CD4-positive, alpha-beta T cell treated with Interleukin-12 subunit alpha and Interleukin-12 subunit beta, for 1 hour (primary cell): ENCODE measurements at regions not wholly inside any gene's neighbourhood (a gene's known extent, or its start where the extent isn't known, plus 50 kb on each side); places are given as distances from the start of the nearest gene placed in this dataset.
"Not testable (repeated sequence)": the region's sequence is repeated elsewhere in the genome, so short reads cannot be mapped to it uniquely, and the experiment has no call there.

Experiments used
- DNase-seq: peaks from one replicate; pipeline ENCODE4 v3.0.0-alpha.2; 2020

DNA sequence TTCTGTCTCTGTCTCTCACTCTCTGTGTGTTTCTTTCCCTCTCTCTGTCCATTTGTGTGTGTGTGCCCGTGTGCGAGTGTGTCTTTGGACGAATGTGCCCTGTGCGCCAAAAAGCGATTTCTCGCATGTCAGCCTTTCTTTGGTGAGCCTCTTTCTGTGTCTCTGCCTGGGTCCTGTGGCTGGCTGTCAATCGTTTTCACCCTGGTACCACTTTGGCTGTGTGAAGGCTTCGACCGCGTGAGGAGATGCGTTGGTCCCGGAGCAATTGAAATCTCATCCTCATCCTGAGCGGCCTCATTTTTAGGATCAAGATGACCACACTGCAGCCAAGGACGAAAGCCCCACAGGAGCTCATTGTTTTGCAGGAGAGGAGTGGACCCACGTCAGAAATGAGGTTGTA lies 288.9 kb upstream of the ZNF337 start:
- no peak for DNase-seq

DNA sequence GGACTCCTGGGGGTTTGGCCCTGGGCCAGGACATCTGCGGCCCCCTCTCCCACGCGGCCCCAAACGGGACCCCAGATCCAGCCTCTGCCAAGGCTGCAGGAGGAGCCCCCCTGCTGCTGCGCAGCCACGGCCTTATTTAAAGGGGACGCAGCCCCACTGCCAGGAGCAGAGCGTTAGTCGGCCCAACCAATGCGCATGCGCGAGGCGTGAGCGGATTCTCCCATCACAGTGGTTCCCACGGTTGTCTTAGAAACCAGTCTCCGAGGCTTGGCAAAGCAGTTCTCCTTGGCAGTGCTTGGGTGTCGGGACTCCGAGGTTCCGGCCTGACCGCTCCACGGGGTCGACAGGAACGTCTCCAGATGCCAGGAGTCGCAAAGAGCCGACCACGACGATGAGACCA lies 288.3 kb upstream of the ZNF337 start:
- peak; percentile 50 for DNase-seq

DNA sequence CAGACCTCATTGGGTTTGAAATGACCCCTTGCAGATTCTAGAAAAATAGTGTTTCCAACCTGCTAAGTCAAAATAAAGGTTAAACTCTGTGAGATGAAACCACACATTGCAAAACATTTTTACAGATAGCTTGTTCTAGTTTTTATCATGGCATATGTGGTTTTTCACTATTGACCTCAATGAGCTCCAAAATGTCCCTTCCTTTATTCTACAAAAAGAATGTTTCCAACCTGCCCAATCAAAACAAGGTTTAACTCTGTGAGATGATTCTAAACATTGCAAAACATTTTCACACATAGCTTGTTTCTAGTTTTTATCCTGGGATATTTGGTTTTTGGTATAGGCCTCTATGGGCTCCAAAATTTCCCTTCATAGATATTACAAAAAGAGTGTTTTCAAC lies 286.0 kb upstream of the ZNF337 start:
- not testable (repeated sequence) for DNase-seq

DNA sequence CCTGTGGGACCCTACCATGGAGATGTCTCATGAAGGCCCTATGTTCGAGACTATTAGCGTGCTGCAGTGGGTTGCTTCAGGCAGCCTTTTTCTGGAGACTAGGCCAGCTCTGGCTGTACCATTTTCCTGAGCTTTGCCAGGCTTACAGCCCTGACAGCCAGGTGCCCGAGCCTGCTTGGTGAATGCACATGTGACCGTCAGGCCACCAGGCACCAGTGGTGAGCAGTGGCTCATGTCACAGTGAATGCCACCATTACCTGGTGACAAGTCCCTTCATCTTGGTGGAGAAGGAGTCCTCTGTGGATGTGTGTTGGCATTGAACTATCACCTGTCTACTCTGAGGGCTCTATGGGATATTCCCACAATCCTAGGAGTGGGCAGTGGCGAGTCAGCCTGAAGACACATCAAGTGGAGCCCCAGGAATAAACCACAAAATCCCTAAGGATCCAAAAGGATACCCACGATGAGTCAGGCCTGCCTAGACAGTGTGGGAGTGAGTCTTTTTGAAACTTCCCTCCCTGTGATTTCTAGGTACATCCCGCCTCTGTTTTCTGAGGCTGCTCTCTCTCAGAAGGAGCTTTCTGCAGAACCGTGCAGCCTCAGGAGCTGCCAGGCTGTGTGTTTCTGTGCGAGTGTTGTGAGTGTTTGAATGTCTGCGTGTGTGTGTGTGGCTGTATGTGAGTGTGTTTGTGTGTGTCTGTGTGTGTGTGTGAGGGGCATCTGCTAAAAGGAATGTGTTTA lies 282.0 kb upstream of the ZNF337 start:
- DNase-seq: not testable (repeated sequence)

DNA sequence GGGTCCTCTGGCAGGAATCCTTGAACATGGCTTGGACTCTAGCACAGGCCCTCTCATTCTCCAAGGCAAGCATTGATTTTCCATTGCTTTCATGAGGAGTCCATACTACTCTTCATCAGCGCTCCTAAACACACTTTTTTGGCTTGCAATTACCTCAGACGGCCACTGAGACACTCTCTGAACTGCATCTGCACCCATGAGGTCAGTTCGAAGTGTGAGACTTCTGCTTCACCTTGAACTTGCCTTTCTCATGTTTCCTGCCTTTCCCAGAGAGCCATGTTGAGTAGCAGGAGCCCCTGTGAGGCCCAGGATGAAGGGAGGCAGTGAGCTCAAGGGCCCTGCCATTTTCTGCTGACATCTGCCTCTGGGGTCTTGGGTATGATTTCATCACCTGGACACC lies 279.2 kb upstream of the ZNF337 start:
- not testable (repeated sequence) for DNase-seq

DNA sequence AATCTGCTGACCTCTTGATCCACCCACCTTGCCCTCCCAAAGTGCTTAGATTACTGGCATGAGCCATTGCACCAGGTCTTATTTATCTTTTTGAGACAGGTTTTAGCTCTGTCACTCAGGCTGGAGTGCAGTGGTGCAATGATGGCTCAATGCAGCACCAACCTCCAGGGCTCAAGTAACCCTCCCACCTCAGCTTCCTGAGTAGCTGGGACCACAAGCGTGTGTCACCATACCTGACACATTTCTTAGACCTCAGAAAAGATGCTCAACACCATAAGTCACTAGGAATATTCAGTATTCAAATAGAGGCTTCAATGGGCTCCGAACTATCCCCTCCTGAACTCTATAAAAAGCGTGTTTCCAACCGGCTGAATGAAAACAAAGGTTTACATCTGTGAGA lies 268.6 kb upstream of the ZNF337 start:
- DNase-seq: not testable (repeated sequence)

DNA sequence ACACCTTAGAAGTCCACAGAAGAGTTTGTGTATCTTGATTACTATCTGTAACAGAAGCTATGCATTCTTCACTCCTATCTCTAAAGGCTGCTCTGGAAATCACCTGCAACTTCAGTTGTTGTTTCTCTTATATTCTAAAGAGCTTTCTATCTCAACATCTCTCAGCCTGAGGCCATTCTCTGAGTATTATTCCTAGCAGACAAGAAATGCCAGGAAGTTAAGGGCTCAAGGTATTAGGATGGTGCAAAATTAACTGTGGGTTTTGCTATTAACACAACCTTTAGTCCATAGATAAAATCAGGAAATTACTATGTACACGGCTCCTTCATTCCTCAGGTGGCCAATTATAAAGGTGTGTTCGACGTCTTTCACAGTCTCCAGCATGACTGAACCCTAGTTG lies 257.2 kb upstream of the ZNF337 start:
- DNase-seq: not testable (repeated sequence)

DNA sequence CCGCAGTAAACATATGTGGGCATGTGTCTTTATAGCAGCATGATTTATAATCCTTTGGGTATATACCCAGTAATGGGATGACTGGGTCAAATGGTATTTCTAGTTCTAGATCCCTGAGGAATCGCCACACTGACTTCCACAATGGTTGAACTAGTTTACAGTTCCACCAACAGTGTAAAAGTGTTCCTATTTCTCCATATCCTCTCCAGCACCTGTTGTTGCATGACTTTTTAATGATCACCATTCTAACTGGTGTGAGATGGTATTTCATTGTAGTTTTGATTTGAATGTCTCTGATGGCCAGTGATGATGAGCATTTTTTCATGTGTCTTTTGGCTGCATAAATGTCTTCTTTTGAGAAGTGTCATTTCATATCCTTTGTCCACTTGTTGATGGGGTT lies 238.6 kb upstream of the ZNF337 start:
- not testable (repeated sequence) for DNase-seq

DNA sequence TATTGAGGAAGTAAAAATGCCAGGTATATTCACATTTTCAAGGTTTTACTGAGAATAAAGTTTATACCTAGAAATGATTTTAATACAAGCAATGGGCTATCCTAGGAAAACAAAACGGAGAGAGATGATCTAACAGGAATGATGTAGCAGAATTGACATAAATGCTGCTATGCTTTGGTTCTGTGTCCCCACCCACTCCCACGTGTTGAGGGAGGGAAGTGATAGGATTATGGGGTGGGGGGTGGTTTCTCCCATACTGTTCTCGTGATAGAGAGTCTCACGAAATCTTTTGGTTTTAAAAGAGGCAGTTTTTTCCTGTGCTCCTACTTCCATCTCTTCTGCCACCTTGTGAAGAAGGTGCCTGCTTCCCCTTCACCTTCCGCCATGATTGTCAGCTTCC lies 236.2 kb upstream of the ZNF337 start:
- DNase-seq: not testable (repeated sequence)

DNA sequence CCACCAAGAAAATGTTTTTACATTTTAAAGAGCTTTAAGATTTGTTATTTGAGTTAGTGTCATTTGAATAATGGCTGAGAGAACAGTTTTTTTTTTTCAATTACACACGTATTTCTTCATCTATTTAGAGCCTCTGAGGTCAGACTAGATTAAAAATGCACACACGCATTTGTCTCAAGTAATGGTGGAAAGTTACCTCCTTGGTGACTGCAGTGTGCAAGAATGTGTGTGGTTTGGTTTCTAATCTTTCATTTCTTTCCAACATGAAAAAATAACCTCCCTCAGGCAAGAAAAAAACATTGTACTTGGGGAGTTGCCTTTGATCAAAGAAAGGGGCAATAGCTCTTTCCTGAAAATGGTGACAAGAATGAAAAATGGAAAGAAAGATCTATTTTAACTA lies 235.5 kb upstream of the ZNF337 start:
- DNase-seq: not testable (repeated sequence)

DNA sequence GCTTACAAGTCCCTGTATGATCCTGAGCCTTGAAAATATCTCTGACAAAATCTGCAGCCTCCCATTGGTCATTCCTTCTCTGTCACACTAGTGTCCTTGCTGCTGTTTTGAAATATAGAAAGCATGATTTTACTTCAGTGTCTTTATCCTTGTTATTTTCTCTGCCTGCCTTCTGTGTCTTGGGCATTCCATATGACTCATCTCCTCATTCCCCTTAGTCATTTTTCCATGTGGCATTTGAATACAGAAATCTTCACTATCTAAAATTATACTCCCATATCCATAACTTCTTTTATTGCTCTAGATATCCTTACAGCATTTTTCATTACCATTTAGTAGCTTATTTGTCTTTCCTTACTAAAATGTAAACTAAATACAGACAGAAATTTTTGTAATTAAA lies 205.7 kb upstream of the ZNF337 start:
- not testable (repeated sequence) for DNase-seq

DNA sequence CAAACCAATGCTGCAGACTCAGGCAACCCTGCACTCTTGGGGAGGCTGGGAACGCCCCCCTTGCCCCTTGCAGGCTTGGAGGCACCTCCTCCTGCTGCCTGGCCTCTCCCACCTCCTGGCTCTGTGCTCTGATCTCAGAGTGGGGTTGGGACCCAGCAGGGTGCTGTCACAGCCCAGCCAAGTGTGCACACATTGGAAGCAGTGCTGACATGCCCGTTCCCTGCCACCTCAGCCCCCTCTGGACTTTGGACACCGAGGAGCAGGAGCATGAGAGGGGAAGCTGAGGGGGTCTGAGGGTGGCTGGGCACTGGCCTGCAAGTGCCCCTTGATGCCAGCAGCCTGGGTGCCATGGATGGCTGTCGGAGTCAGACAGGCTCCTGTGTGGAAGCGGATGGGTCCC lies 202.0 kb upstream of the ZNF337 start:
- DNase-seq: not testable (repeated sequence)

DNA sequence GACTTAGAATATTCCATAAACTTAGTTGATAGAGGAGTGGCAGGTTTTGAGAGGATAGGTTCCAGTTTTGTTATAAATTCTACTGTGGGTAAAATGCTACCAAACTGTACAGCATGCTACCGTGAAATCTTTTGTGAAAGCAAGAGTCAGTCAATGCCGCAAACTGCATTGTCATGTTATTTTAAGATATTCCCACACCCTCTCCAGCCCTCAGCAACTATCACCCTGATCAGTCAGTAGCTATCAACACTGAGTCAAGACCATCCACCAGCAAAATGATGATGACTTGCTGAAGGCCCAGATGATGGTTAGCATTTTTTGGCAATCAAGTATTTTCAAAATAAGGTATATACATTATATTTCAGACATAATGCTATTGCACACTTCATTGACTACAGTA lies 182.4 kb upstream of the ZNF337 start:
- DNase-seq: not testable (repeated sequence)

DNA sequence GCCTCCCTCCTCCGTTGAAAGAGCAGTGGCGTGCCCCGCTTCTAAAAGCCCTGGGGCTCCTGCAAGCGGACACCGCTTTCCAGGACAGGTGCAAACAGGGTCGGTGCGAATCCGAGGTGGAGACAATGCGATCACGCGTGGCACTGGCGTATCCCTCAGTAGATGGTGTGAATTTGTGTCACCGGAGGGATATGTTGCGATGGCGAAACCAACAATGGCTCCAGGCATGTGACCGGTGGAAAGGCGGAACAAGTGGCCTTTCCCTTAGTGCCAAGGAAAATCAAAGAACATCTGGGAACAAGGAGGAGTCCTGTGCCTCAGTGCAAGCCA lies 172.0 kb upstream of the ZNF337 start:
- DNase-seq: not testable (repeated sequence)

DNA sequence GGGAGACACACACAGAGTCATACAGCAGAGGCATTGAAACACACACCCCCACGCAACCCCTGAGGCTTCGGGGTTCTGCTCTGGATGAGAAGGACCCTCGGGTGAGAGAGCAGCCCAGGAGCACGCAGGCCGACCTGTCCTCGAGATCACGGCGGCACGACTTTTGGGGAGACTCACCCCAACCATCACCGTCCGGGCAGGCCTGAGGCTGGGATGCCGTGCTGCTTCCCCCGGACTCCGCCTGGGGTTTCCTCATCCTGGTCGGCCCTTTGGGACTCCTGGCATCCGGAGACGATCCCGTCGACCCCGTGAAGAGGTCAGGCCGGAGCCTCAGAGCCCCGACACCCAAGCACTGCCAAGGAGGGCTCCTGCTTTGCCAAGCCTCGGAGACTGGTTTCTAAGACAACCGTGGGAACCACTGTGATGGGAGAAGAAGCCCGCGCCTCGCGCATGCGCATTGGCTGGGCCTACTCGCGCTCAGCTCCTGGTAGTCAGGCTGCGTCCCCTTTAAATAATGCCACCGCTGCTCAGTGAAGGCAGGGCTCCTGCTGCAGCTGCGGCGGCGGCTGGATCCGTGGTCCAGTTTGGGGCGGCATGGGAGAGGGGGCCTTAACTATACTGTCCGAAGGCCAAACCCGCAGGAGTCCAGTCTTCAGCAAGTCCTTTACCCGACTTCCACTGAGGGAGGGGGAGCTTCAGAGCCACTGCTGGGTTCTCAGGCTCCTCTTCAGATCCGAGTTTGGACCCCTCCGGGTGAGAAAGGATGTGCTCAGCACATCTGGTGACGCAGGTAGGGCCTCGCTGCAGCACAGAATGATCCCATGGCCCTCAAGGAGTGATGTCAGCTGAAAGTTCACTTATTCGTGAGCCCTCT lies 171.4 kb upstream of the ZNF337 start:
- DNase-seq: peak; percentile 70

DNA sequence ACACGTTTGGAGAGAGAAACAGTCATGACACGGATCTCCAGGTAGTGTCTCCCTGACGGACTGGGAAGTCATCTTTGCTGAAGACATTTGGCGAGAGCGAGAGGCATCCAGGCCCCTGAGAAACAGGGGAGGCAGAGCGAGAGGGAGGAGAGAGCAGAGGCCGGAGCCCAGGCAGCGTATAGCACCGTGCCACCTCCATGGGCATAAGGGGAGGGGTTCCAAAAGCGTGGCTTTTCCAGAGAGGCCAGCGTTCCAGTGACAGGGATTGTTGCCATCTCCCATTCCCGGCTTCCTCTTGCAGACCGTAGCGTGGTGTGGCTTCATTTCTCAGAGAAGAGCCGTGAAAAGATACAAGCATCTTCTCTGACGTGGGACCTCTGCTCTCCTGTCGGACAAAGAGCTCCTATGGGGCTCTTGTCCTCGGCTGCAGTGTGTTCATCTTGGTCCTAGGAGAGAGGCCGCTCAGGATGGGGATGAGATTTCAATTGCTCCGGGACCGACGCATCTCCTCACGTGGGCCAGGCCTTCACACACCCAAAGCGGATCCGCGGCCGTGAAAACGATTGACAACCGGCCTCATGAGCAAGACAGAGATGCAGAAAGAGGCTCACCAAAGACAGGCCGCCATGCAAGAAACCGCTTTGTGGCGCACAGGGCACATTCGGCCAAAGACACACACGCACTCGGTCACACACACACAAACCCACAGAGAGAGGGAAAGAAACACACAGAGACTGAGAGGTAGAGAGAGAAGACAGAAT lies 170.5 kb upstream of the ZNF337 start:
- DNase-seq: not testable (repeated sequence)

DNA sequence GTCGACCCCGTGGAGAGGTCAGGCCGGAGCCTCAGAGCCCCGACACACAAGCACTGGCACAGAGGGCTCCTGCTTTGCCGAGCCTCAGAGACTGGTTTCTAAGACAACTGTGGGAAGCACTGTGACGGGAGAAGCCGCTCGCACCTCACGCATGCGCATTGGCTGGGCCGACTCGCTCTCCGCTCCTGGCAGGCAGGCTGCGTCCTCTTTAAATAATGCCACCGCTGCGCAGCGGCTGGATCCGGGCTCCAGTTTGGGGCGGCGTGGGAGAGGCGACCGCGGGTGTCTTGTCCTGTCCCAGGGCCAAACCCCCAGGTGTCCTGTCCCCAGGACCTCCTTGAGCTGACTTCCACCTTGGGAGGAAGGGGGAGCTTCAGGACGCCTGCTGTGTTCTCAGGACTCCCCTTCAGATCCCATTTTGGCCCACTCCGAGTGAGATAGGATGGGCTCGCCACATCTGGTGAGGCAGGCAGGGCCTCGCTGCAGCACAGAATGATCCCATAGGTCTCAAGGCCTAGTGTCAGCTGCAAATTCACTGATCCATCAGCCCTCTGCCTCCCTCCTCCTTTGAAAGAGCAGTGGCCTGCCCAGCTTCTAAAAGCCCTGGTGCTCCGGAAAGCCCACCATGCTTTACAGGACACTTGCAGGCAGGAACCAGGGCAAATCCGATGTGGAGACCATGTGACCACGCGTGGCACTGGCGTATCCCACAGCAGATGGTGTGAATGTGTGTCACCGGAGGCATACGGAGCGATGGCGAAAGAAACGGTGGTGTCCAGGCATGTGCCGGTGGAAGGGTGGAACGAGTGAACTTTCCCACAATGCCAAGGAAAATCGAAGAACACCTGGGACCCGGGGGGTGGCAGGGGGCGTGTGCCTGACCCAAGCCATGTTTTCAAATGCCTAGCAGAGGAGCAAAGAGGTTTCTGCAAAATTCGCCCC lies 169.3 kb upstream of the ZNF337 start:
- peak; percentile 76 for DNase-seq

DNA sequence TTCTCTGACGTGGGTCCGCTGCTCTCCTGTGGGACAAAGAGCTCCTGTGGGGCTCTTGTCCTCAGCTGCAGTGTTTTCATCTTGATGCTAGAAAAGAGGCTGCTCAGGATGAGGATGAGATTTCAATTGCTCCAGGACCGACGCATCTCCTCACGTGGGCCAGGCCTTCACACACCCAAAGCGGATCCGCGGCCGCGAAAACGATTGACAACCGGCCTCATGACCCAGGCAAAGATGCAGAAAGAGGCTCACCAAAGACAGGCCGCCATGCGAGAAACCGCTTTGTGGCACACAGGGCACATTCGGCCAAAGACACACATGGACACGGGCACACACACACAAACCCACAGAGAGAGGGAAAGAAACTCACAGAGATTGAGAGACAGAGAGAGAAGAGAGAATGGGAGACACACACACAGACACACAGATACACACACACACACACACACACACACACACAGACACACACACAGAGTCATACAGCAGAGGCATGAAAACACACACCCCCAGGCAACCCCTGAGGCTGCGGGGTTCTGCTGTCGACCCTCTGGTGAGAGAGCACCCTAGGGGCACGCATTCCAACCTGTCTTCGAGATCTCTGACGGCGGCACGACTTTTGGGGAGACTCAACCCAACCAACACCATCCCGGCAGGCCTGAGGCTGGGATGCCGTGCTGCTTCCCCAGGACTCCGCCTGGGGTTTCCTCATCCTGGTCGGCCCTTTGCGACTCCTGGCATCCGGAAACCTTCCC lies 168.5 kb upstream of the ZNF337 start:
- not testable (repeated sequence) for DNase-seq

DNA sequence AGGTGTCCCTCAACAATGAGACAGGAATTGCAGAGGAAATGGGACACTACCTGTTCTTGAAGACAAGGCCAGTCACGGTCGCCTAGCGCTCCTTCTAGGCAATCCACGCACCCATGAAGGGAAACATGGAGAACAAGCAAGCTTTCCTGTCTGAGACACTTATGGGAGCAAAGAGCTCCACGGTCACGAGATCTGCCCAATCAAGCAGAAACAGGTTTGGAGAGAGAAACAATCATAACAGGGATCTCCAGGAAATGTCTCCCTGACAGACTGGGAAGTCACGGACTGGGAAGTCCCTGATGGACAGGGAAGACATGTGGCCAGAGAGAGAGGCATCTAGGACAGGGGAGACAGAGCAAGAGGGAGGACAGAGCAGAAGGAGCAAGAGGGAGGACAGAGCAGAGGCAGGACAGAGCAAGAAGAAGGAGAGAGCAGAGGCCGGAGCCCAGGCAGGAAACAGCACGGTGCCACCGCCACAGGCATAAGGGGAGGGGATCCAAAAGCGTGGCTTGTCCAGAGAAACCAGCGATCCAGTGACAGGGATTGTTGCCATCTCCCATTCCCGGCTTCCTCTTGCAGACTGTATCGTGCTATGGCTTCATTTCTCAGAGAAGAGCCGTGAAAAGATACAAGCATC lies 167.8 kb upstream of the ZNF337 start:
- no peak for DNase-seq

DNA sequence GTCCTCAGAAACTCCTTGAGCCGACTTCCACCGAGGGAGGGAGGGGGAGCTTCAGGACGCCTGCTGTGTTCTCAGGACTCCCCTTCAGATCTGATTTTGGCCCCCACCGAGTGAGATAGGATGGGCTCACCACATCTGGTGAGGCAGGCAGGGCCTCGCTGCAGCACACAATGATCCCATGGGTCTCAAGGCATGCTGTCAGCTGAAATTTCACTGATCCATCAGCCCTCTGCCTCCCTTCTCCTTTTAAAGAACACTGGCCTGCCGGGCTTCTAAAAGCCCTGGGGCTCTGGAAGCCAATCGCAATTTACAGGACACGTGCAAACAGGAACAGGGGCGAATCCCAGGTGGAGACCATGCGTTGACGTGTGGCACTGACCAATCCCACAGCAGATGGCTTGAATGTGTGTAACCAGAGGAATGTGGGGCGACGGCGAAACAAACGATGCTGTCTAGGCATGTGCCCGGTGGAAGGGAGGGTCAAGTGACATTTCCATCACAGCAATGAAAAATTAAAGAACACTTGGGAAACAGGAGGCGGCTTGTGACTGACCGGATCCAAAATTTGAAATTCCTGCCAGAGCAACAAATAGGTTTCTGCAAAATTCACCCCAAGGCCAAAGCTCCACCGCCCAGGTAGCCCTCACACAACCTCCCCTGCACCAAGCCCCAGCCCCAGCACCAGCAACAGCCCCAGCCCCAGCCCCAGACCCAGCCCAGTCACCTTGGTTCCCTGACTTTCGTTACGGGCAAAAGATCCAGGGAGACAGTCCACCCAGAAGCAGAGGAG lies 167.1 kb upstream of the ZNF337 start:
- no peak for DNase-seq
